ENCODE measurements at regions not wholly inside any gene's neighbourhood (a gene's known extent, or its start where the extent isn't known, plus 50 kb on each side); places are given as distances from the start of the nearest gene placed in this dataset.

- TF ChIP-seq CTCF (IDR thresholded peaks at IDR 0.05) (no peak), POLR2A (IDR thresholded peaks at IDR 0.05) (no peak), EP300 (IDR thresholded peaks at IDR 0.05) (no peak), POLR2AphosphoS5 (IDR thresholded peaks at IDR 0.05) (no peak)
These were observed 548.2 kb downstream of the QKI start for GRCh38 chr6:163962627-163963117.
